GM18870 (cell line): ENCODE measurements at regions not wholly inside any gene's neighbourhood (a gene's known extent, or its start where the extent isn't known, plus 50 kb on each side); places are given as distances from the start of the nearest gene placed in this dataset.

ENCODE experiments used
- ATAC-seq: cut with Tn5 transposase; IDR thresholded peaks from one replicate; pipeline ENCODE4 v1.9.1; 2021; ENCODE audit warnings: moderate library complexity; ENCODE audit not compliant: unreplicated experiment

- no peak for ATAC-seq
These were observed 572.5 kb downstream of the SQOR start for GRCh38 chr15:46207341-46207740.

GRCh38 chr15:46213551-46213950 lies 578.7 kb downstream of the SQOR start:
- ATAC-seq: no peak

GRCh38 chr15:46222826-46223225 lies 588.0 kb downstream of the SQOR start:
- no peak for ATAC-seq

DNA sequence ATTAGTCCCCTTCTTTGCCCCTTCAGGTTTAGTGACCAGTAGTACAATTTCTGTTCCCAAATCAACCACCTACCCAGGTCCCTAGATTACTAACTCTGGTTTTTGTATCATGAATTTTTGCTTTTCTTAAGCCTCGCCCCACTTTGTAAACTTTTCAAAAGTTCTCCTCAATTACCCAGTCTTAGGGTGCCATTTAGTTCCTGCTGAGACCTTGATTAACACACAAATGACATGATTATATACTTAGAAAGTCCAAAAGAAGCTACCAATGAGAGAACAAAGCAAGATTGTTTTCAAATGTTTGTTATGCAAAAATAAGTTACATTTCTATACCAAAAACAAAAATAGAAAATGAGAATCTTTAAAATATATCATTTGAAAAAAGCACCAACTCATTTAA lies 594.4 kb downstream of the SQOR start:
- no peak for ATAC-seq

- ATAC-seq: no peak
These were observed 597.0 kb downstream of the SQOR start for GRCh38 chr15:46231786-46232185.

DNA sequence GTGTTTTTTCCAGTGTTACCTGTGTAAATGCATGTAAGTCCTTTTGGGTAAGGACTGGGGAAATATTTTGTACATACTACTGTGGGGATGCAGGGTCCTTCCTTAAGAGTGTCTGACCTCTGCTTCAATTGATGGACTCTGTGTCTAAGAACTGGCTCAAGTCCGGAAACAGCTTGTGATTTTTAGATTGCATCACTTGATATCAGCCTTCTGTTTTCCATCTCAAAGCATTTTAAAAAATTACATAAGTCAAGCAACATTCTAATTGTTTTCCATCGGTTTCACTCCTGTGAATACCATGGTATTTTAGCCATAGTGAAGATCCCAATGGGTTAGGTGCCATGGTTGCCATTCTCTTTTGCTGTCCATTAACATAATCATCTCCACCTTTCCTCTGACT lies 597.6 kb downstream of the SQOR start:
- no peak for ATAC-seq

DNA sequence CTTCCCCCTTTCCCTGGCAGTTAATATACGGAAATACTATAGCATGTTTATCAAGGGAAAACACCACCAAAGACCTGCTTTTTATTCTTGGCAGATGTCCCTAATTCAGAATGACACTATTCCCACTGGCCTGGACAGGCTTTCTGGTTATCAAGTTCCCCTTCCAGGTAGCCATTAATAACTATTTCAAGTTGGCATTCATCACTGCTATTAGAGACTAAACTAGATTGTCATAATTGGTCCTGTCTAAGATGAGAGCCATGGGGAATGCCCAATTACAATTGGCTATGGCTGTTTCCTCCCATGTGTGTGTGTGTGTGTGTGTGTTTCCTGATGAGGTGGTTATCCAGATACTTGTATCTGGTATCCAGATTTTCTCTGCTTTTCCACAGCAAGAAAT lies 608.1 kb downstream of the SQOR start:
- no peak for ATAC-seq

DNA sequence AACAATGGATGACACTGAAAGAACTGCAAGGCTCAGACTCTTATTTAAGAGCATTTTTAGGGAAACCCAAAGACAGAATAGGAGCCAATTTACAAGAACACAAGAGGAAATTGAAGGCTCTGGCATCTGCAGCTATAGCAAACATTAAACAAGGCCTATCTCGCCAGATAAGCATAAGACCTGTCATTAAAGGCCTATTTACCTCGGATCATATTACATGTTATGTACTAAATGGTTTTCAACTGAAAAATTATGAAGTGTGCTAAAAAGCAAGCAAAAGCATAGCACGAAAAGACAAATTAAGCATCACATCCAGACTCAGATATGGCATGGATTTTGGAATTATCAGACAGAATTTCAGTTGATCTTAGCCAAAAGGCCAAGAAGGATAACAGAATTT lies 617.1 kb downstream of the SQOR start:
- no peak for ATAC-seq

DNA sequence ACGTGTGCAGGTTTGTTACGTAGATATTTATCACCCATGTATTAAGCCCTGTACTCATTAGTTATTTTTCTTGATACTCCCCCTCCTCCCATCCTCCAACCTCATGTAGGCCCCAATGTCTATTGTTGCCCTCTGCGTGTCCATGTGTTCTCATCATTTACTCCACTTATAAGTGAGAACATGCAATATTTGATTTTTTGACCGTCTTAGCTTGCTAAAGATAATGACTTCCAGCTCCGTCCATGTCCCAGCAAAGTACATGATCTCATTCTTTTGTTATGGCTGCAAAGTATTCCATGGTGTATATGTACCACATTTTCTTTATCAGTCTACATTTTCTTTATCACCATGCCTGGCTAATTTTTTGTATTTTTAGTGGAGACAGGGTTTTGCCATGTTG lies 623.2 kb downstream of the SQOR start:
- no peak for ATAC-seq

GRCh38 chr15:46260937-46261336 lies 626.1 kb downstream of the SQOR start:
- ATAC-seq: no peak

DNA sequence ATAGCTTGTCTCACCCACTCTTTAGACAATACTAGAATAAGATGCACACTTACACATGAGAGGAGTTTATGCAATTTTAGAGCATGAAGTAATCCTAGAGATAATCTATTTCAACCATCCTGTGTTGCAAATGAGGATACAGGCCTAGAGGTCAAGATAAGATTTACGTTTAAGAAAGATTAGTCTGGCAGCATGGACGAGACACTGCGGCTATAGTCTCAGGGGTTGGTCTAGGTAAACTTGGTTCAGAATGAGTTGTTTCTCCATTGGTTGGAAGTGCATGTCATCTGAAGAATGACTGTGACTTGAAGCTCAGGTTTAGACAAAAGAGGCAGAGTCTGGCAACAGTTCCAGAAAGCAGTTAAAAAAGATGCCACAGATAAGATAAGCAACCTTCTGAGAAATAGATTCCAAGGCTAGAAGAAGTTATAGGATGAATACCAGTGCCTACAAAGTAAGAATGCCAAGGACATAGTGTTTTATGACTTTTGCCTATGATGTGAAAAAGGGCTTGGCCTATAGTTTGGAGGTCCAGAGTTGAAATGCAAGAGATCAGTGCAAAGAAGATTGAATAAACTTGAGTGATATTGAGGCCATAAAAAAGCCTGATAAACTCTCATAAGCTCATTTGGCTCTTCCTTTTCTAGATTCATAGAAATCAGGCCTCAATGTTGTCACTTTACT lies 631.0 kb downstream of the SQOR start:
- no peak for ATAC-seq

DNA sequence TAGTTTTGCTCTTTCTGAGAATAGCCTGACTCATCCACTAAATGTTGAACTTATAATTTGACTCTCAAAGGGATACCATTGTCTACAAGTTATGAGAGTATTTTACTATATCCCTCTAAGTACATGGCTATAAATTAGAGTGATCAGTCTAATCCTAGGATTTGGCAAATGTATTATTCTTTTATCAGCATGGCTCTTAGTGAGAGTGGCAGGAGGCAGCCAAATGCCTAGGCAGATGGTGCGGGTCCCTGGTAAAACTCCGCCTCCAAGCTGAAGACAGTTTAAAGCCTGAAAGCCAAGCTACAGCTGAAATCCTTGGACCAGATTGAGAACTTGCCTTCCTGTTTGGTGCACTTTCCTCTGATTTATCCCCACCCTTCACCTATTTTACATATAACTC lies 631.8 kb downstream of the SQOR start:
- no peak for ATAC-seq

GRCh38 chr15:46270481-46271147 lies 635.8 kb downstream of the SQOR start:
- no peak for ATAC-seq

- no peak for ATAC-seq
These were observed 640.9 kb downstream of the SQOR start for GRCh38 chr15:46275701-46276100.

DNA sequence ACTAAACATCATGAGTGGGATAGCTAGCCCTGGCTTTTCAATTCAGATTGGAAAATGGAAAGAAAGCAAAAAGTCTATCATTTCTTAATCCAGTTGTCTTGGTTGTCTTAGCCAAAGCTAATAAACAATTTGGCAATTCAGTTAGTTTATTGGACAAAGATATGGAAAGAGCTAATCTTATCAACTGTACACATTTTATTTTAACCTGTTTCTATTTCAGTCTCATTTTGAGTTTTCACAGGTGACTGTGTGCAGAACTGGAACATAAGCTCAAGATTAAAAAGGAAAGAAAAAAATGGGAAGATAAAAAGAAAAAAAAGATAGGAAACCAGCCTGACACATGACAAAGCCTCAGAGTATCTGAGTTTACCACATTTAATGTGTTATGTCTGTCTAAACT lies 642.6 kb downstream of the SQOR start:
- ATAC-seq: no peak

GRCh38 chr15:46278062-46278461 lies 643.2 kb downstream of the SQOR start:
- no peak for ATAC-seq

DNA sequence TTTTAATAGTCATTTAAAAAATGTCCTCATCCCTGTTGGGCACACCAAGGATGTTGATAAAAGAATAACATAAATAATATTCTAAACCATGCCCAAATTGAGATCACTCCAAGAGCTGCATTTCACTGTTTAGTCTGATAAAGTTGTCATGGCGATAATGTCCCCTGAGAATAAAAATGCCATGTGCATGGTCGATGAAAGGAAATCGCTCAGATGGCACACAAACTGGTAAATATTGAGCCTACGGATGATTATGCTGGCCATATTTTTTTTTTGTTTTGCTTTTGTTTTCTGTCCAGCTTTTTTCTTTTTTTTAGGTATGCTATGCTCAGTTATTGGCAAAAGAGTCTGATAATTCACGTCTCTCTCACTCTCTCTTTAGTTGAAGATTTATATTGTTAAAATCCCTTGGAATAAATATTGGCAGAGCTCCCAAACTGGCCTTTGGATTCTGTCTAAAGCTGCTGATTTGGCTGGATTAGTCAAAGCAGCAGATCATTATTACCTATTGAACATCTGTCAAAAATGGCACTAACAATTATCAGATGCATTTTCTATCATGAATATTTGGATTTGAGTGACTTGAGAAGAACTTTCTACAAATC lies 643.8 kb downstream of the SQOR start:
- no peak for ATAC-seq

DNA sequence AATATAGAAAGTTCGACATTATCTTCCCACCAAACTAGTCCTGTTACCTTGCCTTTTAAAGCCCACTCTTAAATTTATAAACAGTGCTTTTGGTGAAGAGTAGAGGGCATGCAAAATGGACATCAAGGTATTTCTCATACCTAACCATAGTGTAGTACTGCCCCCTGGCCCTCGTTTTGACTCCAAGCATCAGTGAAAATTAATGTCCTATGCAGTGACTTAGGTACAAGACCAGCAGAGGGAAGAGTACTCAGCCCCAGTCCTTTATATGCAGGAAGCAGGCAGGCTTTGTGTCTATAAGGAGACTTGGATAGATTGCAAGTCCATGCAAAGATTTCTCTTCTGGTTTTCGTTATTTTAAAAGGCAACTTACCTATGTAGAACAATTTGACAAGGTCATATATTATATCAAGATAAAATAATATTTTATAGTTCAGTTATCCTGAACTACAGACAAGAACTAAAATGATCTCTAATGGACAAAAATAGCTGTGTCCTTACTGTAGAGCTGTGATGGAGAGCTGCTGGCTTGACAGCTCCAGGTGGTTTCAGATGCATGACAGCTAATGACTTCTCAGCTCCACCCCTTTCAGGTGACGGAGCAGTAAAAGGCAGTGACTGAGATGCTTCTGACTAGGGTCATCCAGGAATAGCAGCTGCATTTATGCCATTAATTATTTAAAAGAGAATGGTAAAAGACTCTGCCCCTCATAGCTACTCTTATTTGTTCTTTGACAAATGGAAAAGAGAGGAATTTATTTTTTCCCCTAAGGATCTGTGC lies 646.1 kb downstream of the SQOR start:
- no peak for ATAC-seq

- ATAC-seq: no peak
These were observed 658.7 kb downstream of the SQOR start for GRCh38 chr15:46293550-46293949.

DNA sequence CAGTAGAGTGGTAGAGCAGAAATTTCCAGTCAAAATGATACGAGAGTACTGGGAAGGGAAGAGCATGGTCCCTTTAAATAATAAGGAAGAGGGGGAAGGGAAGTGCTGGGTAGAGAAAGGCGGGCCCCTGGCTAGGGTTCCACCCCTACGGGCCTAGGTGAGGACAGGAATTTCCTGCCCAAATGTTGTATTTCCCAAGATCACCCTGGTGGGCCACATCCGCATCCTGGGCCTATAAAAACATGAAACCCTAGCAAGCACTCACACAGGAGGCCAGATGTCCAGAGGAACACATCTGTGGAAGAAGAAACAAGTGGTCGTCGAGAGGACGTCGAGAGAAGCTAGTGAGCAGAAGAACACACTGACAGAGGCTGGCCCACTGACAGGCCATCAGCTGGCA lies 661.2 kb downstream of the SQOR start:
- no peak for ATAC-seq

GRCh38 chr15:46296797-46297196 lies 662.0 kb downstream of the SQOR start:
- no peak for ATAC-seq

- ATAC-seq: no peak
These were observed 662.9 kb downstream of the SQOR start for GRCh38 chr15:46297766-46298165.
